ENCODE measurements at regions not wholly inside any gene's neighbourhood (a gene's known extent, or its start where the extent isn't known, plus 50 kb on each side); places are given as distances from the start of the nearest gene placed in this dataset.

GRCh38 chr17:70994194-70994593, 824.9 kb downstream of the KCNJ2 start:
- TF ChIP-seq CTCF (IDR thresholded peaks at IDR 0.05; ENCODE audit: insufficient read depth, low read length) (no peak), SPI1 (IDR thresholded peaks at IDR 0.05; ENCODE audit: borderline replicate concordance, low read depth) (no peak), GABPA (IDR thresholded peaks at IDR 0.05; ENCODE audit: low read depth) (no peak), POLR2AphosphoS5 (IDR thresholded peaks at IDR 0.05; ENCODE audit: low read depth) (no peak), REST (IDR thresholded peaks at IDR 0.05; ENCODE audit: insufficient replicate concordance, low read depth) (no peak)
- no peak for DNase-seq (ENCODE audit: low read depth in 1 of 2, low spot score in 1 of 2)

GRCh38 chr17:70995997-70996396, 826.7 kb downstream of the KCNJ2 start:
- H3K4me3 ChIP-seq (replicated peaks; ENCODE audit: insufficient read depth, low read length): no peak overlapping the region
- DNase-seq (ENCODE audit: low read depth in 1 of 2, low spot score in 1 of 2): no peak
- no peak overlapping the region for H3K27ac ChIP-seq (replicated peaks)
- no peak for TF ChIP-seq GABPA (IDR thresholded peaks at IDR 0.05; ENCODE audit: low read depth)
- TF ChIP-seq POLR2AphosphoS5 (IDR thresholded peaks at IDR 0.05; ENCODE audit: low read depth): no peak
- no peak for TF ChIP-seq SPI1 (IDR thresholded peaks at IDR 0.05; ENCODE audit: borderline replicate concordance, low read depth)
- no peak for TF ChIP-seq CTCF (IDR thresholded peaks at IDR 0.05; ENCODE audit: insufficient read depth, low read length)
- H3K27me3 ChIP-seq (ENCODE audit: insufficient read depth, poor library complexity, severe bottlenecking): no peaks in the 10 kb centered on the region

More at GRCh38 chr17:70994194-70994593, 824.9 kb downstream of the KCNJ2 start:
- no peak overlapping the region for H3K4me3 ChIP-seq (replicated peaks; ENCODE audit: insufficient read depth, low read length)
- no peaks in the 10 kb centered on the region for H3K27me3 ChIP-seq (ENCODE audit: insufficient read depth, poor library complexity, severe bottlenecking)
- H3K27ac ChIP-seq (replicated peaks): no peak overlapping the region

- no peaks in the 10 kb centered on the region for H3K27me3 ChIP-seq (ENCODE audit: insufficient read depth, poor library complexity, severe bottlenecking)
- H3K27ac ChIP-seq (replicated peaks): no peak overlapping the region
- H3K4me3 ChIP-seq (replicated peaks; ENCODE audit: insufficient read depth, low read length): no peak overlapping the region
- no peak for DNase-seq (ENCODE audit: low read depth in 1 of 2, low spot score in 1 of 2)
- no peak for TF ChIP-seq GABPA (IDR thresholded peaks at IDR 0.05; ENCODE audit: low read depth)
- TF ChIP-seq SPI1 (IDR thresholded peaks at IDR 0.05; ENCODE audit: borderline replicate concordance, low read depth): no peak
- no peak for TF ChIP-seq POLR2AphosphoS5 (IDR thresholded peaks at IDR 0.05; ENCODE audit: low read depth)
- TF ChIP-seq CTCF (IDR thresholded peaks at IDR 0.05; ENCODE audit: insufficient read depth, low read length): no peak
- TF ChIP-seq REST (IDR thresholded peaks at IDR 0.05; ENCODE audit: insufficient replicate concordance, low read depth): no peak
Observed at GRCh38 chr17:71003736-71004135, 834.4 kb downstream of the KCNJ2 start.

GRCh38 chr17:71004413-71004812, 835.1 kb downstream of the KCNJ2 start:
- no peak for DNase-seq (ENCODE audit: low read depth in 1 of 2, low spot score in 1 of 2)
- TF ChIP-seq REST (IDR thresholded peaks at IDR 0.05; ENCODE audit: insufficient replicate concordance, low read depth): no peak
- TF ChIP-seq CTCF (IDR thresholded peaks at IDR 0.05; ENCODE audit: insufficient read depth, low read length): no peak
- TF ChIP-seq POLR2AphosphoS5 (IDR thresholded peaks at IDR 0.05; ENCODE audit: low read depth): no peak
- TF ChIP-seq SPI1 (IDR thresholded peaks at IDR 0.05; ENCODE audit: borderline replicate concordance, low read depth): no peak
- TF ChIP-seq GABPA (IDR thresholded peaks at IDR 0.05; ENCODE audit: low read depth): no peak
- Histone ChIP-seq H3K4me3 (replicated peaks; ENCODE audit: insufficient read depth, low read length) (no peak overlapping the region), H3K27me3 (ENCODE audit: insufficient read depth, poor library complexity, severe bottlenecking) (no peaks in the 10 kb centered on the region), H3K27ac (replicated peaks) (no peak overlapping the region)

Data from HL-60 (cell line).